GM12878 (cell line): ENCODE measurements at regions not wholly inside any gene's neighbourhood (a gene's known extent, or its start where the extent isn't known, plus 50 kb on each side); places are given as distances from the start of the nearest gene placed in this dataset.
"Not testable (repeated sequence)": the region's sequence is repeated elsewhere in the genome, so short reads cannot be mapped to it uniquely, and the experiment has no call there.

Experiments used
- ATAC-seq: fragments of 200-7000 bp; cut with Tn5 transposase; 3 replicates; pipeline ENCODE4 v1.9.1; 2020; ENCODE audit warnings: mild to moderate bottlenecking, moderate library complexity
- BruUV-seq: library from RNA; stranded (reverse); fragments of 400-500 nt; replicated peaks from 2 replicates; lab custom pipeline; 2021; lab: Mats Ljungman, UMichigan
- CTCF ChIA-PET: fragments of 300-600 bp; sonication (Branson Sonifier 250); formaldehyde crosslinking; extraction: SDS; loops from one replicate; lab custom pipeline; 2021; ENCODE audit warnings: inconsistent platforms; lab: Yijun Ruan, JAX
- POLR2A ChIA-PET: fragments of 350-600 bp; formaldehyde crosslinking; extraction: SDS; loops from one replicate; lab custom pipeline; 2021; ENCODE audit warnings: inconsistent platforms; lab: Charles Lee
- RAD21 ChIA-PET: fragments of 300-600 bp; sonication (Branson Sonifier 250); formaldehyde crosslinking; loops from one replicate; lab custom pipeline; 2023; ENCODE audit warnings: antibody characterized with exemption; ENCODE audit not compliant: unreplicated experiment; lab: Charles Lee
- SMC1A ChIA-PET: fragments of 300-600 bp; sonication (Branson Sonifier 250); formaldehyde crosslinking; loops from one replicate; lab custom pipeline; 2023; ENCODE audit not compliant: unreplicated experiment, uncharacterized antibody; lab: Charles Lee
- DNase-seq: peaks from one replicate; pipeline ENCODE4 v3.0.0-alpha.2; 2011; ENCODE audit warnings: low read depth, low spot score
- FAIRE-seq: peaks from 3 replicates; lab custom pipeline; 2011; peaks lifted over from hg19 to GRCh38; lab: Jason Lieb, UNC
- H2AFZ ChIP-seq: 2 replicates; pipeline ENCODE4 v1.6.0; 2011; ENCODE audit warnings: low read depth, low read length, control low read depth; ENCODE audit not compliant: control insufficient read depth
- H3K27ac ChIP-seq: 2 replicates; pipeline ENCODE4 v1.5.1; 2011; ENCODE audit warnings: control low read depth; ENCODE audit not compliant: control insufficient read depth, insufficient read depth
- H3K27me3 ChIP-seq, 2 experiments: replicated peaks in 1 of 2; 2 replicates each; pipeline versions ENCODE4 v1.6.0 to v1.6.1; 2011; ENCODE audit warnings: low read length in 1 of 2; ENCODE audit not compliant: control insufficient read depth in 2 of 2, insufficient read depth in 2 of 2
- H3K36me3 ChIP-seq, 2 experiments: 2 replicates each; pipeline ENCODE4 v1.5.1; 2011; ENCODE audit warnings: low read length in 1 of 2; ENCODE audit not compliant: control insufficient read depth in 2 of 2, insufficient read depth in 2 of 2
- H3K4me1 ChIP-seq: 2 replicates; pipeline ENCODE4 v1.6.1; 2011; ENCODE audit warnings: mild to moderate bottlenecking, low read length, moderate library complexity, mixed read lengths; ENCODE audit not compliant: control insufficient read depth, insufficient read depth
- H3K4me2 ChIP-seq: 2 replicates; pipeline ENCODE4 v1.6.0; 2011; ENCODE audit warnings: control low read depth; ENCODE audit not compliant: control insufficient read depth, insufficient read depth
- H3K4me3 ChIP-seq: fragments of 200-600 bp; sonication (generic); 2 replicates; pipeline ENCODE4 v1.5.1; 2016
- H3K79me2 ChIP-seq: 2 replicates; pipeline ENCODE4 v1.6.0; 2011; ENCODE audit warnings: low read length; ENCODE audit not compliant: control insufficient read depth, insufficient read depth
- H3K9ac ChIP-seq: 2 replicates; pipeline ENCODE4 v1.8.0; 2011; ENCODE audit warnings: low read length, control low read depth, mixed read lengths; ENCODE audit not compliant: control insufficient read depth, insufficient read depth
- H3K9me3 ChIP-seq: replicated peaks from 3 replicates; pipeline ENCODE4 v1.5.1; 2011; ENCODE audit warnings: mild to moderate bottlenecking, low read length; ENCODE audit not compliant: control insufficient read depth, insufficient read depth
- H4K20me1 ChIP-seq: 2 replicates; pipeline ENCODE4 v1.6.0; 2011; ENCODE audit not compliant: control insufficient read depth, insufficient read depth
- BRCA1 ChIP-seq: IDR thresholded peaks from 2 replicates; pipeline ENCODE4 v1.6.1; 2011; ENCODE audit warnings: low read depth, low read length, improper control_type of control experiment
- HCFC1 ChIP-seq: fragments of 150-350 bp; IDR thresholded peaks from 2 replicates; pipeline ENCODE4 v1.6.1; 2014; ENCODE audit warnings: low read length
- MXI1 ChIP-seq: fragments of 150-350 bp; IDR thresholded peaks from 2 replicates; pipeline ENCODE4 v1.6.1; 2011; ENCODE audit warnings: low read depth, mild to moderate bottlenecking, inconsistent platforms, low read length, improper control_type of control experiment
- POLR2AphosphoS2 ChIP-seq: IDR thresholded peaks from 2 replicates; pipeline ENCODE4 v1.6.1; 2011; ENCODE audit warnings: low read depth, mild to moderate bottlenecking, low read length, improper control_type of control experiment, moderate library complexity
- POU2F2 ChIP-seq: IDR thresholded peaks from 3 replicates; pipeline ENCODE4 v1.6.1; 2011; ENCODE audit warnings: low read depth, mild to moderate bottlenecking, low read length, borderline replicate concordance
- RB1 ChIP-seq: fragments of 450-650 bp; formaldehyde crosslinking; IDR thresholded peaks from 2 replicates; pipeline ENCODE4 v1.6.1; 2017; ENCODE audit warnings: mild to moderate bottlenecking, borderline replicate concordance
- RELB ChIP-seq: fragments of 450-650 bp; IDR thresholded peaks from 2 replicates; pipeline ENCODE4 v1.6.1; 2017; ENCODE audit warnings: low read depth, mild to moderate bottlenecking, moderate library complexity
- SIN3A ChIP-seq: IDR thresholded peaks from 2 replicates; pipeline ENCODE4 v1.6.1; 2012; ENCODE audit warnings: low read depth, low read length, improper control_type of control experiment
- TBL1XR1 ChIP-seq: IDR thresholded peaks from 2 replicates; pipeline ENCODE4 v1.6.1; 2012; ENCODE audit warnings: low read depth, low read length, improper control_type of control experiment
- TCF12 ChIP-seq: IDR thresholded peaks from 2 replicates; pipeline ENCODE4 v1.6.1; 2011; ENCODE audit warnings: low read depth, mild to moderate bottlenecking, low read length
- ZNF217 ChIP-seq: fragments of 450-650 bp; IDR thresholded peaks from 2 replicates; pipeline ENCODE4 v1.6.1; 2017; ENCODE audit warnings: antibody characterized with exemption, mild to moderate bottlenecking
- WGBS: methylation state at CpG from one replicate; pipeline ENCODE4 v1.1.6; 2016; ENCODE audit warnings: low lambda C conversion rate; ENCODE audit not compliant: insufficient replicate concordance, insufficient coverage; ENCODE audit errors: missing lambda C conversion rate; 5-methylcytosine and 5-hydroxymethylcytosine counted together
- in situ Hi-C: fragments of 300-500 bp; cut with MboI; formaldehyde crosslinking; loops from 9 replicates; pipeline ENCODE4 v1.14.3; 2018; ENCODE audit warnings: mixed read lengths
- intact Hi-C: fragments of 100-400 bp; cut with micrococcal nuclease; formaldehyde crosslinking; loops from one replicate; pipeline ENCODE4 v1.14.2; 2022; ENCODE audit not compliant: unreplicated experiment
- TF ChIP-seq, protein P1 (sequence below): fragments of 450-650 bp; formaldehyde crosslinking; IDR thresholded peaks from 2 replicates; pipeline ENCODE4 v1.5.0; 2022; ENCODE audit warnings: mild to moderate bottlenecking, missing genetic modification characterization

DNA sequence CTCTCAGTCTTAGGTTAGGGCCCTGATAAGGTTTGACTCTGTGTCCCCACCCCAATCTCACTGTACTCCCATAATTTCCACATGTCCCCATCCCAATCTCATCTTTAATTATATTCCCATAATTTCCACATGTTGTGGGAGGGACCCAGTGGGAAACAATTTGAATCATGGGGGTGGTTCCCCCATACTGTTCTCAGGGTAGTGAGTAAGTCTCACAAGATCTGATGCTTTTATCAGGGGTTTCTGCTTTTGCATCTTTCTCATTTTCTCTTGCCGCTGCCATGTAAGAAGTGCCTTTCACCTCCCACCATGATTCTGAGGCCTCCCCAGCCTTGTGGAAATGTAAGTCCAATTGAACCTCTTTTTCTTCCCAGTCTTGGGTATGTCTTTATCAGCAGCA lies 91.2 kb downstream of the TMCO5A start:
- WGBS = 87% methylated on average over 1 of the region's 1 CpG
- H3K4me2 ChIP-seq, in situ Hi-C loops, H2AFZ ChIP-seq, intact Hi-C loops, H3K27ac ChIP-seq, ATAC-seq, FAIRE-seq, RAD21 ChIA-PET, H3K9ac ChIP-seq, POLR2A ChIA-PET, H3K4me1 ChIP-seq, DNase-seq, H3K27me3 ChIP-seq, H3K79me2 ChIP-seq, H3K36me3 ChIP-seq, BruUV-seq, H3K9me3 ChIP-seq, H4K20me1 ChIP-seq, H3K4me3 ChIP-seq, CTCF ChIA-PET: not testable (repeated sequence)
- SMC1A ChIA-PET = interaction anchor here (2.5 kb wide), 1 partner anchor 11 kb away, joined by 9 read pairs; no protein-coding TSS in a partner anchor

DNA sequence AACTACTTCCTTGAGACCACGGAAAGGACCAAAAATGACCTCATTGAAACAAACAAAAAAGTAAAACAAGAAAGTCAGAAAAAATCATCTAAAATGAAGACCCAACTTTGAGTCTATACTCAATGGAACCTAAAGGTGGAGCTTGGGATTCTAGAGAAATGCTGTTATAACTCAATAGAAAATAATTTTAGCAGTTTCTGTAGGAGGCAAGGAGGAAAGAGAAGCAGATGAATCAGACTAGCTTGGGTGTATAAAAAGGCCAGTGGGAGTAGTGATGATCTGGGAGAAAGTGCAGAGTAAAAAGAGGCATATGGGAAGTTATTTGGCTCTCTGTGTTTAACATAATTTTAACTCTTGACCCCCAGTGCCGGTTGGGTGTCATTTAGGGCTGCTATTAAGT lies 94.4 kb downstream of the TMCO5A start:
- CTCF ChIA-PET = interaction anchor here (0.7 to 1.5 kb wide), 4 partner anchors 14 to 1909 kb away, joined by 3 read pairs; no protein-coding TSS in a partner anchor
- Histone ChIP-seq H3K9me3 (no peaks in the 10 kb centered on the region; the same call in 2 of the 3 replicates), H3K4me1 (no peaks in the 10 kb centered on the region), H3K4me3 (no peak overlapping the region), H3K4me2 (no peak overlapping the region), H3K79me2 (no peaks in the 10 kb centered on the region), H3K9ac (no peak overlapping the region), H4K20me1 (no peaks in the 10 kb centered on the region), H3K27me3 (no peaks in the 10 kb centered on the region), H3K36me3 (no peaks in the 10 kb centered on the region), H3K27ac (no peak overlapping the region), H2AFZ (no peak overlapping the region)
- intact Hi-C loops (no loop called here), in situ Hi-C loops (no loop called here)
- RAD21 ChIA-PET = no interaction called here
- no peak for ATAC-seq
- BruUV-seq = no TSS peak
- DNase-seq = no peak
- no peak for FAIRE-seq
- POLR2A ChIA-PET = no interaction called here
- SMC1A ChIA-PET = interaction anchor here (0.7 to 1.4 kb wide), 4 partner anchors 13 to 30 kb away, joined by 3 to 4 read pairs (median 3); no protein-coding TSS in a partner anchor
- WGBS = 0% methylated on average over 2 of the region's 2 CpGs
- TF ChIP-seq RELB = no peak
- TF ChIP-seq POLR2AphosphoS2 = no peak
- TF ChIP-seq HCFC1 = no peak
- no peak for TF ChIP-seq POU2F2
- no peak for TF ChIP-seq RB1
- no peak for TF ChIP-seq SIN3A
- TF ChIP-seq, protein P1, sequence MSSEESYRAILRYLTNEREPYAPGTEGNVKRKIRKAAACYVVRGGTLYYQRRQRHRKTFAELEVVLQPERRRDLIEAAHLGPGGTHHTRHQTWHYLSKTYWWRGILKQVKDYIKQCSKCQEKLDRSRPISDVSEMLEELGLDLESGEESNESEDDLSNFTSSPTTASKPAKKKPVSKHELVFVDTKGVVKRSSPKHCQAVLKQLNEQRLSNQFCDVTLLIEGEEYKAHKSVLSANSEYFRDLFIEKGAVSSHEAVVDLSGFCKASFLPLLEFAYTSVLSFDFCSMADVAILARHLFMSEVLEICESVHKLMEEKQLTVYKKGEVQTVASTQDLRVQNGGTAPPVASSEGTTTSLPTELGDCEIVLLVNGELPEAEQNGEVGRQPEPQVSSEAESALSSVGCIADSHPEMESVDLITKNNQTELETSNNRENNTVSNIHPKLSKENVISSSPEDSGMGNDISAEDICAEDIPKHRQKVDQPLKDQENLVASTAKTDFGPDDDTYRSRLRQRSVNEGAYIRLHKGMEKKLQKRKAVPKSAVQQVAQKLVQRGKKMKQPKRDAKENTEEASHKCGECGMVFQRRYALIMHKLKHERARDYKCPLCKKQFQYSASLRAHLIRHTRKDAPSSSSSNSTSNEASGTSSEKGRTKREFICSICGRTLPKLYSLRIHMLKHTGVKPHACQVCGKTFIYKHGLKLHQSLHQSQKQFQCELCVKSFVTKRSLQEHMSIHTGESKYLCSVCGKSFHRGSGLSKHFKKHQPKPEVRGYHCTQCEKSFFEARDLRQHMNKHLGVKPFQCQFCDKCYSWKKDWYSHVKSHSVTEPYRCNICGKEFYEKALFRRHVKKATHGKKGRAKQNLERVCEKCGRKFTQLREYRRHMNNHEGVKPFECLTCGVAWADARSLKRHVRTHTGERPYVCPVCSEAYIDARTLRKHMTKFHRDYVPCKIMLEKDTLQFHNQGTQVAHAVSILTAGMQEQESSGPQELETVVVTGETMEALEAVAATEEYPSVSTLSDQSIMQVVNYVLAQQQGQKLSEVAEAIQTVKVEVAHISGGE (CRISPR knock-in tag) = no peak
- no peak for TF ChIP-seq MXI1
- no peak for TF ChIP-seq TBL1XR1
- TF ChIP-seq TCF12 = no peak
- TF ChIP-seq BRCA1 = no peak
- TF ChIP-seq ZNF217 = no peak
